ENCODE measurements at regions not wholly inside any gene's neighbourhood (a gene's known extent, or its start where the extent isn't known, plus 50 kb on each side); places are given as distances from the start of the nearest gene placed in this dataset.

- no peak for DNase-seq
Observed at GRCh38 chr5:68380078-68380477, 164.5 kb downstream of the PIK3R1 start.

DNA sequence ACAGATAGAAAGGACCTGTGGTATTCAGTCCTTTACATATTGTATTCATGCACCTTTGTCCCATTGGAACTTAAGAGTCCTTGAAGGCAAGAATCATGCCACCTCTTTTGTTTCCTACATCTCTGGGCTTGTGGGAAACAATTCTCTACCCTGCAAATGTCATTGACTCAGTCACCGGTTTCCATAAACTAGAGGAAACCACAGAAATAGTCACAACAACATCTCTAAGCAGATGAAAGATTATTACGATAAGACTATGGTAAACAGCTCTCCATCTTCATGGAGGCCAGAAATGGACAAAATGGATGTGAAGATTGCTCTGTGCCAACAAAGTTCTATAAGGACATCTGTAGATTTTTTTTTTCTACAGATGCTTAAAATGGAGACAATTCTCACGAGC is 165.5 kb downstream of the PIK3R1 start:
- DNase-seq: no peak

DNA sequence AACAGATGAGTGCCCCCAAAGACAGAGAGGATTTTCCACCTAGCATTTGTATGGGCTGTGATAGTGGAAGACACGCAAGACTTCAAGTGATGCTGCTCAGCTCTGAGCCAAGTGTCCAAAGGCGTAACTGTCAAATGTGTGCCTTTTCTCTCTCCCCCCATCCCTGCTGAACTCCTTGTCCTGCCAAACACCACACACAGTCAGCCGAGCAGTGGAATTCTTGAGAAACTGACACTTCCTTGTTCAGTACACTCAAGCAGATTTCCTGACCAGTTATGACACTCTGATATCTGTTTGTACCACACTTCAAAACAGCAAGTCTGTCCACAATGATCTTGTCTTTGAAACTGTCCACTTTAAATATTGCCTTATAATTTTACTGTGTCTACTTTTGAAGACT is 166.4 kb downstream of the PIK3R1 start:
- DNase-seq: no peak

DNA sequence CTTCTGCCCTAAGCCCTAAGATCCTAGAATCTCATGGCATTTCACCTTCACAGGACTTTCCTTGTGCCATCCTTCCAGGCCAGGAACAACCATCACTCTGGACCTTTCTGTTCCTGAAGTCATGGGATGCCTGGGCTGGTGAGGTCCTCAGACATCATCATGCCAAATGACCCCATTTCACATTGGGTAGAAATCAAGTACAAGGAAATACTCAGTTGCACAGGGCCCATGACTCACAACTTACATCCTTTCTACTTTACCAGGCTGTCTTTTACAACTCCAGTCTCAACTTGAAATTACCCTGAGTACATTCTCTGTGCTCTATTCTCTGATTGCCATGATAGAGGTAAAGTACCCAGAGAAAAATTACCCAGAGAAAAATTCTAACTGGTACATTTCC is 167.1 kb downstream of the PIK3R1 start:
- no peak for DNase-seq

- no peak for DNase-seq
Observed at GRCh38 chr5:68383888-68384310, 168.3 kb downstream of the PIK3R1 start.

DNA sequence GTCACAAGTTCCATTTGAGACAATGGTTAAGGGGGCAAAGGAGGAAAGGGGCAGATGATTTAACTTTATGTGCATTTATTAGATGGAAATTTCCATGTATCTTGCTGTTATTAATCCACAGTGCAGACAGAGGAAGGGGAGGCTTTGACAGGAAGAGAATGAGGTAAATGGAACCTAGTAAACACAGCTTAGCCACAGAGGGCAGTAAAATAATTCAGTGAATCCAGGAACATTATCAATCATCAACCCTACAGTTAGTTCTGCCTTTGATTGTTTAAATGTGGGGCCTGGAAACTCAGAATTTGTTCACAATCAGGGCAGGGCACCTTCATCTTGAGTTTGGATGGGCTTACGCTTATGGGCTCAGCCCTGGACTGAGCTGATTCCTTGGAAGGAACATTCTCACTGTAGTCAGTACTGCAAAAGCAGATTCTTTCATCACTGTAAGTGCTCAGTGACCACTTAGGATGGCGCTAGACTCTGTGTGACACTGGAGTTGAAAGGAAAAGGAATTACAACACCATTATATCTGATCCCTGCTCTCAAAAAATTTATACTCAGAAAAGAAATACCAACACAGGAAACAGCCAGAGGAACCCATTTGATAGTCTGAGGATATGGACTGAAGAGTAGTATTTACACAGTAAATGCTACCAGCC is 169.5 kb downstream of the PIK3R1 start:
- DNase-seq: no peak

GRCh38 chr5:68385936-68386335 is 170.4 kb downstream of the PIK3R1 start:
- no peak for DNase-seq

DNA sequence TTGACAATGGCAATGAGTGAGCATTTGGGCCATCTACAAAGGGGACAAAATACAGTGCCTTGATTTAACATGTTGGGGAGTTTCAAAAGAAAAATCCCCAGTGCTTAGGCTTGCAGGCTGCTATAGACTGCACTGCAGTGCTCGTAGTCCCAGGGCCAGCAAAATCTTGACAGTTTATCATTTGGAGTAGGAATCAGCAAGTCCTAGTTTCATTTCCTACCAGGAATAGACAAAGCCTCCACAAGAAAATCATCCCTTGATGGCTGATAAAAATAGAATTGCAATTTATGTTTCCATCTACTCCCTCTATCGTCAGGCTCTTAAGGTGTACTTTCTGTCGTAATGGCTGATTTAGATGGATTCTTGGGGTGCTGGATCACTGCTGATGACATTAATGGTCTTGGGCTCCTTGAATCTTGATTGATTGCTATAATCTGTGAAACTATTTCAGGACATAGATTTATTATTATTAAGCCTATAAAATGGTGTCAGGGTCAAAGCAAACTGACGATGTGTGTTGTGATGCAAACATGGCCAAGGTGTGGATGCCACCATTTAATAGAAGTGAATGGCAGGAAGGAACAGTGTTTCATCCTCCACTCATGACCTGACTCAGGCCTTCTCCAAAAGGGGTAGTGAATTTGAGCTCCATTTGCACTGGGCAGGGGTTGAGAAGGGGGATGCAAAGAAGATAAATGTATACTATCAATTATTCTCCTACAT is 171.7 kb downstream of the PIK3R1 start:
- no peak for DNase-seq

GRCh38 chr5:68389618-68390017 is 174.1 kb downstream of the PIK3R1 start:
- DNase-seq: no peak

- DNase-seq: no peak
Observed at GRCh38 chr5:68392617-68393016, 177.1 kb downstream of the PIK3R1 start.

GRCh38 chr5:68395302-68395701 is 179.7 kb downstream of the PIK3R1 start:
- no peak for DNase-seq

- DNase-seq: no peak
Observed at GRCh38 chr5:68395926-68396511, 180.5 kb downstream of the PIK3R1 start.

GRCh38 chr5:68396722-68397121 is 181.2 kb downstream of the PIK3R1 start:
- DNase-seq: no peak

GRCh38 chr5:68398146-68398812 is 182.7 kb downstream of the PIK3R1 start:
- no peak for DNase-seq

- no peak for DNase-seq
Observed at GRCh38 chr5:68403301-68403700, 187.7 kb downstream of the PIK3R1 start.

- DNase-seq: no peak
Observed at GRCh38 chr5:68404246-68404645, 188.7 kb downstream of the PIK3R1 start.

- DNase-seq: no peak
Observed at GRCh38 chr5:68405026-68405684, 189.6 kb downstream of the PIK3R1 start.

- DNase-seq: no peak
Observed at GRCh38 chr5:68405784-68406743, 190.5 kb downstream of the PIK3R1 start.

DNA sequence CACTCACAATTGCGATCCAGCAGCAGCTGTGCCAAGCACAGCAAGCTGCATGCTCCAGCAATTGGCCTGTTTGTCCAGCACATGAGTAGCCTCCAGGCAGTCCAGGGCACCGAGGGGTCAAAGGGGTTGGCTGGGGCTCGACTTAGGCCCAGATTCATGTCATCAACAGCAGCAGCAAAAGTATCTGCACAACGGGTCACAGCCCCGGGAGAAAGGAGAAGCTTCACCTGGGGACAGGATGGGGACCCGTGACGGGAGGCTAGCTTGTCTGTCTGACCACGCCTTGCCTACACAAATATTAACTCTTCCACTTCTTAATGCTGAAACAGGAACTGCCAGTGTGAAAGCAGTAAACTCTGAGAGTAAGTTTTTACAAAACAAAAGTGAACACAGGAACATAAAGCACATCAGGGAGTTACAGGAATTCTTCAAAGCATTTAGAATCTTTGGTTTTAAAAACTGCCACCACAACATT is 191.2 kb downstream of the PIK3R1 start:
- DNase-seq: no peak

GRCh38 chr5:68407311-68408239 is 192.0 kb downstream of the PIK3R1 start:
- no peak for DNase-seq

All from activated CD4-positive, CD25-positive, alpha-beta regulatory T cell treated with anti-CD3 and anti-CD28 coated beads, Interleukin-2, amount 50 U/mL, for 72 hours (primary cell).